SIG-M5 treated with dmso at 0.1 percent for 504 hours (cell line): ENCODE measurements at regions not wholly inside any gene's neighbourhood (a gene's known extent, or its start where the extent isn't known, plus 50 kb on each side); places are given as distances from the start of the nearest gene placed in this dataset.
"Not testable (repeated sequence)": the region's sequence is repeated elsewhere in the genome, so short reads cannot be mapped to it uniquely, and the experiment has no call there.

Experiments
- DNase-seq: peaks from one replicate; lab custom pipeline; 2025; ENCODE audit not compliant: unreplicated experiment; lab: John Stamatoyannopoulos, UW

DNA sequence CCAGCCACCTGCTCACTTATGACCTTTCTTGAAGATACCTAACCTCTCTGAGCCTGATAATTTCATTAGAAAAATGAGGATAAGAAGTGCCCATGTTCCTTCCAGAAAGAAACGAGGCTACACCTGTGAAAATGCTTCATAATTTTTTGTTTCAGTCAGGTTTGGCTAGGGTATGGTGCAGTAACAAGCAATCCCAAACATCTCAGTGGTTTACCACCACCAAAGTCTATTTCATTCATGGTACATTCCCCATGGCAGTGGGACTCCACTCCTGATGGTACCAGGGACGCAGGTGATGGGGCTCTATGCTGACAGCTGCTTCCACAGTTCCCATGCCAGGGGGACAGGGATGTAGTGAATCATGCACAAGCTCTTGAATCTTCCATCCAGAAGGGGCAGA lies 147.6 kb upstream of the CES5A start:
- no peak for DNase-seq

GRCh38 chr16:56019274-56019673 lies 144.1 kb upstream of the CES5A start:
- DNase-seq: no peak

GRCh38 chr16:56013962-56014552 lies 138.9 kb upstream of the CES5A start:
- DNase-seq: peak; percentile 22

DNA sequence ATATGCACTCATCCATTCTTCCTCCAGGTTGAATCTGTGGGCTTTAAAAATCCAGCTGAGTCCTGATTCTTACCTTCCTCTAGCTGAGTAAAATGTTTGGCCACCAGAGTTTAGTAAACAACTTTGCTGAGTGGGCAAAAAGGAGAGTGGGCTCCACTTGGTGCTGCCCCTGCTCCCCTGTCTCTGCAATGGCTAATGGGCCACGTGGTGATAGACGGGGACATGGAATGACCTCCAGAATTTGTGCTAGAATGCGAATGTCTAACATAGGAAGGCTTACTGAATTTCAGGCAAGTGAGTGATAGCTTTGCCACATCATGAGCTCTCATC lies 137.3 kb upstream of the CES5A start:
- DNase-seq: no peak

- DNase-seq: no peak
Measured at GRCh38 chr16:56011808-56012481, 136.8 kb upstream of the CES5A start.

DNA sequence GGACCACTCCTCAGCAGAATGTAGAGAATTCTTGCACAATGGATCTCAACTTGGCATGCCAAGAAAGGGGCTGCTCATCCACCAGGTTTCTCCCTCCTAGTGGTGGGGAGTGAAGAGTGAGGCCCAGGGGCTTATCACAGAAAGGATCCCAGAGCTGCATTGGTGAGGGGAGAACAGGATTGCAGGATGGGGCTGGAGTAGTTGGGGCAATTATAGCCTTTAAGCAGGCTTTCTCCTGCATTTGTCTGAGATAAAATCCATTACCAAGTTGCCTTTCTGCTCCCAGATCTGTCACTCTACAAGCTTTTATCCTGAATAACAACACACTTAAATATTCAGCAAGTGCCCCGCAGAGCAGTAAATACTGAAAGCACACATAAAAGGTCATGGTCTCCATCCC lies 130.8 kb upstream of the CES5A start:
- no peak for DNase-seq

GRCh38 chr16:55999683-56000082 lies 124.5 kb upstream of the CES5A start:
- no peak for DNase-seq

DNA sequence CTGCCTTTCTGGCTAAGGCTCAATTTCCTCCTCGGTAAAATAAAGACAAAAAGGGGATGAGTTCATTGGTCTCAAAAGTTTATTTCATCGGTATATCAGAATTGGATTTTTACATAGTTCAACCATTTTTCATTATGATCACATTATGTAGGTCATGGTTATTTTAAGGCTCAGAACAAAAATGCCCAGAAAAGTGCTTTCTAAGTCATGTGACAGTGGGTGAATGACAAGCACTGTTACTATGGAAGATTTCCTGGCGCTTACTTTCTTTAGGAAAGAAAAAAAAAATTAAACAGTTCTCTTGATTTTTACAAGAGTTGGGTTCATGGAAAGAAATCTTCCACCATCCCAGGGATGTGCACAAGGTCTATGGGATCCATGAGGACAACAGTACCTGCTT lies 117.9 kb upstream of the CES5A start:
- DNase-seq: no peak

- no peak for DNase-seq
Measured at GRCh38 chr16:55992551-55992950, 117.4 kb upstream of the CES5A start.

GRCh38 chr16:55991843-55992242 lies 116.7 kb upstream of the CES5A start:
- DNase-seq: no peak

DNA sequence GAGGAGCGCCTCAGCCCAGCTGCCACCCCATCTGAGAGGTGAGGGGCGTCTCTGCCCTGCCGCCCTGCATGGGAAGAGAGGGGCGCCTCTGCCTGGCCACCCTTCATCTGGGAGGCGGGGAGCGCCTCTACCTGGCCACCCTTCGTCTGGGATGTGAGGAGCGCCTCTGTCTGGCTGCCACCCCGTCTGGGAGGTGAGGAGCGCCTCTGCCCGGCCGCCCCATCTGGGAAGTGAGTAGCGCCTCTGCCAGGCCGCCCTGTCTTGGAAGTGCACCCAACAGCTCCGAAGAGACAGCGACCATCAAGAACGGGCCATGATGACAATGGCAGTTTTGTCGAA lies 114.4 kb upstream of the CES5A start:
- no peak for DNase-seq

DNA sequence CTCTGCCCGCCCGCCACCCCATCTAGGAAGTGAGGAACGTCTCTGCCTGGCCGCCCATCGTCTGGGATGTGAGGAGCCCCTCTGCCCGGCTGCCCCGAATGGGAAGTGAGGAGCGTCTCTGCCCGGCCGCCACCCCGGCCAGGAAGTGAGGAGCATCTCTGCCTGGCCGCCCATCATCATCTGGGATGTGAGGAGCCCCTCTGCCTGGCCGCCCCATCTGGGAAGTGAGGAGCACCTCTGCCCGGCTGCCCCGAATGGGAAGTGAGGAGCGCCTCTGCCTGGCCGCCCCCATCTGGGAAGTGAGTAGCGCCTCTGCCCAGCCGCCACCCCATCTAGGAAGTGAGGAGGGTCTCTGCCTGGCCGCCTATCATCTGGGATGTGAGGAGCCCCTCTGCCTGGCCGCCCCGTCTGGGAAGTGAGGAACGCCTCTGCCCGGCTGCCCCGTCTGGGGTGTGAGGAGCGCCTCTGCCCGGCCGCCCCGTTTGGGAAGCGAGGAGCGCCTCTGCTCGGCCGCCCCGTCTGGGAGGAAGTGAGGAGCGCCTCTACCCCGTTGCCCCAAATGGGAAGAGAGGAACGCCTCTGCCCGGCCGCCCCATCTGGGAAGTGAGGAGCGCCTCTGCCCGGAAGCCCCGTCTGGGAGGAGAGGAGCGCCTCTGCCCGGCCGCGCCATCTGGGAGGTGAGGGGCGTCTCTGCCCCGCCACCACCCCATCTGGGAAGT lies 113.8 kb upstream of the CES5A start:
- not testable (repeated sequence) for DNase-seq

GRCh38 chr16:55988013-55988412 lies 112.8 kb upstream of the CES5A start:
- DNase-seq: no peak

GRCh38 chr16:55982597-55982996 lies 107.4 kb upstream of the CES5A start:
- DNase-seq: no peak

DNA sequence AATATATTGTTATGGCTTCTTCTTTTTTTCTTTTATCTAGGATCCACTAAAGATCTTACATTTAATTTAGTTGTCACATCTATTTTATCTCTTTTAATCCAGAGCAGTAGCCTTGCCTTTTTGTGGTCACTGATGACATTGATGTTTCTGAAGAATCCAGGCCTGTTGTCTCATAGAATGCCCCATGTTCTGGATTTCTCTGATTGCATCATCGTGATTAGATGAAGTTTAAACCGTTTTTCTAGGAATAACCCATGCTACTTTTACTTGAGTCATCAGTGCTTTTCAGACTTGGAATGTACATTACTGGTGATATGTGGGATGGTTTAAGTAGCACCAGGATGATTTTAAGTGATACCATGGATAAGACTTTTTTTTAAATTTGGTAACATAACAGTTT lies 106.4 kb upstream of the CES5A start:
- DNase-seq: no peak

DNA sequence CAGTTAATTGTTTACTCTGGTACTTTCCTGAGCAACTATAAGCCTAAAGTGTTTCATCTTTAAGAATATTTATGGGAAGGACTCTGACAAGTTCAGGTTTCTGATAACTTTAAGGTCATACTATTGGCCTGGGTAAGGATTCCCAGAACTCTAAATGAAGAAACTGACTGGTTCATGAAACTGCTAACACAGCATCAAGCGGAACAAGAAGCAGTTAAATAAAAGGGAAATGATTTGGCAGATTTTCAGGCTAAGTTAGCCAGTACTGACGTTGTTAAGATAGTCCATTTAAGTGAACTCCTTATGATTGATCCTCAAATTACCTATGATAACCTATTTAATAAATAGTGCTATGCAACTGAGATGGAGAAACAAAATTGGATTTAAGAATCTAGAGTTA lies 101.6 kb upstream of the CES5A start:
- no peak for DNase-seq

GRCh38 chr16:55971447-55971846 lies 96.3 kb upstream of the CES5A start:
- DNase-seq: no peak

GRCh38 chr16:55968221-55968620 lies 93.0 kb upstream of the CES5A start:
- no peak for DNase-seq

DNA sequence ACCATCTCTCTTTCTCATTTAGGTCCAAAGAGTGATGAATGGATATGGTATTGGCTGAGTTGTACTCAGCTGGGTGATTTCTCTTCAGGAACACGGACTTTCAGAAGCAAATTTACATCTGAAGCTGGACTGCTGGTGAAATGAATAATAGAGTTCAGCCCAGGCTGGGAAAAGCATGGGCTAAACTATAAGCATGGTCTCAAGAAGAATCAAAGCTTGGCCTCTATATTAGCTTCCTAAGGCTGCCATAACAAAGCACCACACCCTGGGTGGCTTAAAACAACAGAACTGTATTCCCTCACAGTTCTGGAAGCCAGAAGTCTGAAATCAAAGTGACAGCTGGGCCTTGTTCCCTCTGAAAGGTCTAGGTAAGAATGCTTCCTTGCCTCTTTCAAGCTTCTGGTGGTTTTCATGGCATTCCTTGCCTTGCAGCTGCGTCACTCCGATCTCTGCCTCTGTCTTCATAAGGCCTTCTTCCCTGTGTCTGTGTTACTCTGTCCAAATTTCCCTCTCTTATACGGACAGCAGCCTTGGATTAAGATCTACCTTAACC lies 89.8 kb upstream of the CES5A start:
- no peak for DNase-seq

DNA sequence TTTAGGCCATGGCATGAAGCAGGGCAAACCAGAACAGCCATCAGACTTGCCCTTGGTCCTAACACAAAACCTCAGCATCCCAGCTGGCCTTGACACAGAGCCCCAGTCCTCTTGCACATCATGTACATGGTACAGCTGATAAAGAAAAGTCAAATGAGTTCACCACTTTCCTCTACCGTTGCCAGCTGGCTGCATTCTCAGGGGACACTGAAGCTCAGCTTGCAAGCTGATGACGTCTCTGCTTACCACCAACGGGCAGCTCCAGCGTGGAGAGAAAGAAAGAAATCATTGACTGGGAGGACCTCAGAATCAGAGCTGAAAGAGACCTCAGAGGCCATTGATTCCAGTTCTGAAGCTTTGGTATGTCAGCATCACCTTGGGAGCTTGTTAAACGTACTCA lies 80.7 kb upstream of the CES5A start:
- no peak for DNase-seq

DNA sequence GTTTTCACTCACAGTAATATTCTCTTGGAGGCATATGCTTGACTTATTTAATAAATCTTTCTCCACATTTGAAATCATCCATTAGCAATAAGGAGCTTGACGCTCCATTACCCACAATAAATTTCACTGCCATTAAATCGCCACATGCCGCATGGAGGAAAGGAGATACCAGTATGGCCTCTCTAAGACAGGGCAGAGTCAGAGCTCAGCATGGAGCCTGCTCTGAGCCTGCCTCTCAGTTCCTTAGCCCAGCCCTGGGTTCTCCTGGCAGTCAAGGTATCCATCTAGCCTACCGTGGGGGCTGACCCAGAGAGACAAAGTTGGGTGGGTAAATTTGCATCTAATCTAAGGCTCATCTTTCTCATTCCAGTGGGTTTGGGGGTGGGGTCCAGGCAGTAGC lies 80.3 kb upstream of the CES5A start:
- no peak for DNase-seq

GRCh38 chr16:55954906-55955305 lies 79.7 kb upstream of the CES5A start:
- DNase-seq: no peak
